ENCODE measurements at regions not wholly inside any gene's neighbourhood (a gene's known extent, or its start where the extent isn't known, plus 50 kb on each side); places are given as distances from the start of the nearest gene placed in this dataset.

GRCh38 chr2:116911540-116911939, 903.0 kb upstream of the DDX18 start:
- TF ChIP-seq CSDC2 (CRISPR knock-in tag; IDR thresholded peaks at IDR 0.05) (no peak), ZC3H10 (CRISPR knock-in tag; IDR thresholded peaks at IDR 0.05) (no peak), GLIS3 (CRISPR knock-in tag; IDR thresholded peaks at IDR 0.05) (no peak), RARB (CRISPR knock-in tag; IDR thresholded peaks at IDR 0.05) (no peak), ARNTL (CRISPR knock-in tag; IDR thresholded peaks at IDR 0.05; ENCODE audit: borderline replicate concordance, low read depth) (no peak), ZFP3 (CRISPR knock-in tag; IDR thresholded peaks at IDR 0.05) (no peak), TSHZ2 (CRISPR knock-in tag; IDR thresholded peaks at IDR 0.05) (no peak), ISL1 (CRISPR knock-in tag; IDR thresholded peaks at IDR 0.05) (no peak), SNAI2 (CRISPR knock-in tag; IDR thresholded peaks at IDR 0.05) (no peak), ZNF565 (CRISPR knock-in tag; conservative IDR thresholded peaks at IDR 0.05; ENCODE audit: low read depth) (no peak), BACH2 (CRISPR knock-in tag; IDR thresholded peaks at IDR 0.05; ENCODE audit: borderline replicate concordance) (no peak), ZFP30 (CRISPR knock-in tag; IDR thresholded peaks at IDR 0.05) (no peak), ZNF8 (CRISPR knock-in tag; IDR thresholded peaks at IDR 0.05) (no peak), OSR1 (CRISPR knock-in tag; IDR thresholded peaks at IDR 0.05) (no peak), PPARA (CRISPR knock-in tag; IDR thresholded peaks at IDR 0.05; ENCODE audit: borderline replicate concordance) (no peak)
- TF ChIP-seq, protein P1, sequence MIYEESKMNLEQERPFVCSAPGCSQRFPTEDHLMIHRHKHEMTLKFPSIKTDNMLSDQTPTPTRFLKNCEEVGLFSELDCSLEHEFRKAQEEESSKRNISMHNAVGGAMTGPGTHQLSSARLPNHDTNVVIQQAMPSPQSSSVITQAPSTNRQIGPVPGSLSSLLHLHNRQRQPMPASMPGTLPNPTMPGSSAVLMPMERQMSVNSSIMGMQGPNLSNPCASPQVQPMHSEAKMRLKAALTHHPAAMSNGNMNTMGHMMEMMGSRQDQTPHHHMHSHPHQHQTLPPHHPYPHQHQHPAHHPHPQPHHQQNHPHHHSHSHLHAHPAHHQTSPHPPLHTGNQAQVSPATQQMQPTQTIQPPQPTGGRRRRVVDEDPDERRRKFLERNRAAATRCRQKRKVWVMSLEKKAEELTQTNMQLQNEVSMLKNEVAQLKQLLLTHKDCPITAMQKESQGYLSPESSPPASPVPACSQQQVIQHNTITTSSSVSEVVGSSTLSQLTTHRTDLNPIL (CRISPR knock-in tag; IDR thresholded peaks at IDR 0.05; ENCODE audit: low read depth): no peak
- TF ChIP-seq, protein P2, sequence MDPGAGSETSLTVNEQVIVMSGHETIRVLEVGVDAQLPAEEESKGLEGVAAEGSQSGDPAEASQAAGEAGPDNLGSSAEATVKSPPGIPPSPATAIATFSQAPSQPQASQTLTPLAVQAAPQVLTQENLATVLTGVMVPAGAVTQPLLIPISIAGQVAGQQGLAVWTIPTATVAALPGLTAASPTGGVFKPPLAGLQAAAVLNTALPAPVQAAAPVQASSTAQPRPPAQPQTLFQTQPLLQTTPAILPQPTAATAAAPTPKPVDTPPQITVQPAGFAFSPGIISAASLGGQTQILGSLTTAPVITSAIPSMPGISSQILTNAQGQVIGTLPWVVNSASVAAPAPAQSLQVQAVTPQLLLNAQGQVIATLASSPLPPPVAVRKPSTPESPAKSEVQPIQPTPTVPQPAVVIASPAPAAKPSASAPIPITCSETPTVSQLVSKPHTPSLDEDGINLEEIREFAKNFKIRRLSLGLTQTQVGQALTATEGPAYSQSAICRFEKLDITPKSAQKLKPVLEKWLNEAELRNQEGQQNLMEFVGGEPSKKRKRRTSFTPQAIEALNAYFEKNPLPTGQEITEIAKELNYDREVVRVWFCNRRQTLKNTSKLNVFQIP (CRISPR knock-in tag; IDR thresholded peaks at IDR 0.05; ENCODE audit: borderline replicate concordance, low read depth): no peak
- ATAC-seq: no peak

DNA sequence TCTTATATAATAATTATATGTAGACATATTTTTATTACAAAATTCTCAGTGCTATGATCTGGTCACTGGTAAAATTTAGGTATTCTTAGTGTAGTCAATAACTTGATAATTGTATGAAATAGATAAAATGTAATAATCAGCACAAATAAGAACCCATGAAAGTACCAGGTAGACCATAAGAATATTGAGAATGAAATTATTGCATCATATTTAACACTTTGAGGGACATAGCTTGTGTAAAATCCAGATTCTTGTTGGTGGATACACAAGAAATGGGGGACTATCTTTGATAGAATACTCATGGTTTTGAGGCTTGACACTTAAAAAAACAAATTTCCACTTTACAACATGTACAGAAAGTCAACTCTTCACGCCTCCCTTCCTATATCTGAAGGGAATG, 898.8 kb upstream of the DDX18 start:
- TF ChIP-seq, protein P2 (CRISPR knock-in tag; IDR thresholded peaks at IDR 0.05; ENCODE audit: borderline replicate concordance, low read depth): no peak
- no peak for TF ChIP-seq GLIS3 (CRISPR knock-in tag; IDR thresholded peaks at IDR 0.05)
- no peak for TF ChIP-seq ZNF70 (CRISPR knock-in tag; IDR thresholded peaks at IDR 0.05)
- TF ChIP-seq TCF4 (CRISPR knock-in tag; IDR thresholded peaks at IDR 0.05; ENCODE audit: borderline replicate concordance): no peak
- no peak for TF ChIP-seq ZC3H10 (CRISPR knock-in tag; IDR thresholded peaks at IDR 0.05)
- no peak for TF ChIP-seq ZNF565 (CRISPR knock-in tag; conservative IDR thresholded peaks at IDR 0.05; ENCODE audit: low read depth)
- no peak for TF ChIP-seq ZFP30 (CRISPR knock-in tag; IDR thresholded peaks at IDR 0.05)
- TF ChIP-seq, protein P3, sequence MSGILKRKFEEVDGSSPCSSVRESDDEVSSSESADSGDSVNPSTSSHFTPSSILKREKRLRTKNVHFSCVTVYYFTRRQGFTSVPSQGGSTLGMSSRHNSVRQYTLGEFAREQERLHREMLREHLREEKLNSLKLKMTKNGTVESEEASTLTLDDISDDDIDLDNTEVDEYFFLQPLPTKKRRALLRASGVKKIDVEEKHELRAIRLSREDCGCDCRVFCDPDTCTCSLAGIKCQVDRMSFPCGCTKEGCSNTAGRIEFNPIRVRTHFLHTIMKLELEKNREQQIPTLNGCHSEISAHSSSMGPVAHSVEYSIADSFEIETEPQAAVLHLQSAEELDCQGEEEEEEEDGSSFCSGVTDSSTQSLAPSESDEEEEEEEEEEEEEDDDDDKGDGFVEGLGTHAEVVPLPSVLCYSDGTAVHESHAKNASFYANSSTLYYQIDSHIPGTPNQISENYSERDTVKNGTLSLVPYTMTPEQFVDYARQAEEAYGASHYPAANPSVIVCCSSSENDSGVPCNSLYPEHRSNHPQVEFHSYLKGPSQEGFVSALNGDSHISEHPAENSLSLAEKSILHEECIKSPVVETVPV (CRISPR knock-in tag; IDR thresholded peaks at IDR 0.05): no peak
- TF ChIP-seq CSDC2 (CRISPR knock-in tag; IDR thresholded peaks at IDR 0.05): no peak
- TF ChIP-seq SNAI2 (CRISPR knock-in tag; IDR thresholded peaks at IDR 0.05): no peak
- no peak for TF ChIP-seq TOX (CRISPR knock-in tag; IDR thresholded peaks at IDR 0.05; ENCODE audit: borderline replicate concordance)
- TF ChIP-seq PPARA (CRISPR knock-in tag; IDR thresholded peaks at IDR 0.05; ENCODE audit: borderline replicate concordance): no peak
- no peak for TF ChIP-seq RARB (CRISPR knock-in tag; IDR thresholded peaks at IDR 0.05)
- no peak for ATAC-seq

- no peak for ATAC-seq
- TF ChIP-seq TCF4 (CRISPR knock-in tag; IDR thresholded peaks at IDR 0.05; ENCODE audit: borderline replicate concordance) (no peak), ZC3H10 (CRISPR knock-in tag; IDR thresholded peaks at IDR 0.05) (no peak), OSR1 (CRISPR knock-in tag; IDR thresholded peaks at IDR 0.05) (no peak), TOX (CRISPR knock-in tag; IDR thresholded peaks at IDR 0.05; ENCODE audit: borderline replicate concordance) (no peak), ARNTL (CRISPR knock-in tag; IDR thresholded peaks at IDR 0.05; ENCODE audit: borderline replicate concordance, low read depth) (no peak), RARB (CRISPR knock-in tag; IDR thresholded peaks at IDR 0.05) (no peak), ZNF8 (CRISPR knock-in tag; IDR thresholded peaks at IDR 0.05) (no peak), ISL1 (CRISPR knock-in tag; IDR thresholded peaks at IDR 0.05) (no peak), SNAI2 (CRISPR knock-in tag; IDR thresholded peaks at IDR 0.05) (no peak), GLIS3 (CRISPR knock-in tag; IDR thresholded peaks at IDR 0.05) (no peak), ZFP3 (CRISPR knock-in tag; IDR thresholded peaks at IDR 0.05) (no peak), CSDC2 (CRISPR knock-in tag; IDR thresholded peaks at IDR 0.05) (no peak), TSHZ2 (CRISPR knock-in tag; IDR thresholded peaks at IDR 0.05) (no peak), ZFP30 (CRISPR knock-in tag; IDR thresholded peaks at IDR 0.05) (no peak)
- TF ChIP-seq, protein P3 (CRISPR knock-in tag; IDR thresholded peaks at IDR 0.05): no peak
Measured at GRCh38 chr2:116917196-116917595, 897.3 kb upstream of the DDX18 start.
